ENCODE measurements at regions not wholly inside any gene's neighbourhood (a gene's known extent, or its start where the extent isn't known, plus 50 kb on each side); places are given as distances from the start of the nearest gene placed in this dataset.

DNA sequence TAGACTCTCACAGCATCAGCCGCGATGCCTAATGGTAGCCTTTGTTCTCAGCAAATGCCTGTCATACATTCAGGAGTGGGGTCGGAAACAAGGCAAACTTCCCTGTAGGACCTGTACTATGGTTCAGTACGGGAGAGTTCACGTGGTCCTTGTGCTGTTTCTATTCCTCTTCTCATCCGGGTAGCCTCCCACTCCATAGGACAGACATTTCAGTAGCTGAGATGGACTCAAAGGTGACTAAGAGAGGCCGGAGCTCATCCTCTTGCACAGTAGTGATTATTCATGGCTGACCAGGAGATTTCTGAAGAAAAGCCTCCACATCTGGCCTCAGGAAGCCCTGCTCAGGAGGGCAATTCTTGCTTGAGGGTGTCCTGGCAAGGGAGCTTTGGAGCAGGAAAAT, 117.8 kb upstream of the SPRED2 start:
- TF ChIP-seq, protein P1, sequence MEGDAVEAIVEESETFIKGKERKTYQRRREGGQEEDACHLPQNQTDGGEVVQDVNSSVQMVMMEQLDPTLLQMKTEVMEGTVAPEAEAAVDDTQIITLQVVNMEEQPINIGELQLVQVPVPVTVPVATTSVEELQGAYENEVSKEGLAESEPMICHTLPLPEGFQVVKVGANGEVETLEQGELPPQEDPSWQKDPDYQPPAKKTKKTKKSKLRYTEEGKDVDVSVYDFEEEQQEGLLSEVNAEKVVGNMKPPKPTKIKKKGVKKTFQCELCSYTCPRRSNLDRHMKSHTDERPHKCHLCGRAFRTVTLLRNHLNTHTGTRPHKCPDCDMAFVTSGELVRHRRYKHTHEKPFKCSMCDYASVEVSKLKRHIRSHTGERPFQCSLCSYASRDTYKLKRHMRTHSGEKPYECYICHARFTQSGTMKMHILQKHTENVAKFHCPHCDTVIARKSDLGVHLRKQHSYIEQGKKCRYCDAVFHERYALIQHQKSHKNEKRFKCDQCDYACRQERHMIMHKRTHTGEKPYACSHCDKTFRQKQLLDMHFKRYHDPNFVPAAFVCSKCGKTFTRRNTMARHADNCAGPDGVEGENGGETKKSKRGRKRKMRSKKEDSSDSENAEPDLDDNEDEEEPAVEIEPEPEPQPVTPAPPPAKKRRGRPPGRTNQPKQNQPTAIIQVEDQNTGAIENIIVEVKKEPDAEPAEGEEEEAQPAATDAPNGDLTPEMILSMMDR (IDR thresholded peaks at IDR 0.05; ENCODE audit: control insufficient read depth, insufficient read depth, low read depth, low read length, missing control alignments), result no peak
- H3K4me3 ChIP-seq (ENCODE audit: control insufficient read depth, low read depth, low read length), result no peak overlapping the region
- DNase-seq (ENCODE audit: low read depth), result no peak

DNA sequence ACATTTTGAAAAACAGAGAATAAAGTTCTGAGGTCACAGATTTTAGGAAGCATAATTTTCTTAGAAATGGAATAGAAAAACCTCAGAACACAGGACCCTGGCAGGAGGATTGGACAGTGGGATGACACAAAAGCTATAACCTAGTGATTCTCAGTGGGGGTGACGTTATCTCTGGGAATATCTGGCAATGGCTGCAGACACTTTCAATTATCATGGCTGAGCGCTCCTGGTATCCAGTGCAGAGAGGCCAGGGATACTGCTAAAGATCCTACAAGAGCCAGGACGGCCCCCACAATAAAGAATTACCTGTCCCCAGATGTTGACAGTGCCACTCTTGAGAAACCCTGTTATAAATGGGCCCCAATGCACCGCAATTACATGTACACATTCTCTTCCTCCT, 117.2 kb upstream of the SPRED2 start:
- TF ChIP-seq, protein P1 (IDR thresholded peaks at IDR 0.05; ENCODE audit: control insufficient read depth, insufficient read depth, low read depth, low read length, missing control alignments), result no peak
- no peak overlapping the region for H3K4me3 ChIP-seq (ENCODE audit: control insufficient read depth, low read depth, low read length)
- DNase-seq (ENCODE audit: low read depth), result no peak

DNA sequence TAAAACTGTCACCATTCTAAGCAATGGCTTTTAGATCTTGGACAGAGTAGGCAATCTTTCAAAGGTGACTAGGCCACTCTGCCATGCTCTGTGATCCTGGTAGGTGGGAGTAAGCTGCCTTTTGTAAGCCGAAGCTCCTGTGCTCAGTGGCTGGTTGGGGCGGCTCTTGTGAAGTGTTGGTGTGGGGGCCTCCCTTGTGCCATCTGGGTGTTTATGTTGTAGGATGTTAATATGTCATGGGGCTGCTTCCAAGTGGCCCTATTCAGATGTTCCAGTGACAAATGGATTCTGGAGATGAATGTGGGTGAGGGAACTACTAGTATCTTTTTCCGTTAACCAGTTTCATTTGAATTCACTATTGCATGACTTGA, 116.8 kb upstream of the SPRED2 start:
- H3K4me3 ChIP-seq (ENCODE audit: control insufficient read depth, low read depth, low read length), result no peak overlapping the region
- no peak for DNase-seq (ENCODE audit: low read depth)
- TF ChIP-seq, protein P1 (IDR thresholded peaks at IDR 0.05; ENCODE audit: control insufficient read depth, insufficient read depth, low read depth, low read length, missing control alignments), result no peak

DNA sequence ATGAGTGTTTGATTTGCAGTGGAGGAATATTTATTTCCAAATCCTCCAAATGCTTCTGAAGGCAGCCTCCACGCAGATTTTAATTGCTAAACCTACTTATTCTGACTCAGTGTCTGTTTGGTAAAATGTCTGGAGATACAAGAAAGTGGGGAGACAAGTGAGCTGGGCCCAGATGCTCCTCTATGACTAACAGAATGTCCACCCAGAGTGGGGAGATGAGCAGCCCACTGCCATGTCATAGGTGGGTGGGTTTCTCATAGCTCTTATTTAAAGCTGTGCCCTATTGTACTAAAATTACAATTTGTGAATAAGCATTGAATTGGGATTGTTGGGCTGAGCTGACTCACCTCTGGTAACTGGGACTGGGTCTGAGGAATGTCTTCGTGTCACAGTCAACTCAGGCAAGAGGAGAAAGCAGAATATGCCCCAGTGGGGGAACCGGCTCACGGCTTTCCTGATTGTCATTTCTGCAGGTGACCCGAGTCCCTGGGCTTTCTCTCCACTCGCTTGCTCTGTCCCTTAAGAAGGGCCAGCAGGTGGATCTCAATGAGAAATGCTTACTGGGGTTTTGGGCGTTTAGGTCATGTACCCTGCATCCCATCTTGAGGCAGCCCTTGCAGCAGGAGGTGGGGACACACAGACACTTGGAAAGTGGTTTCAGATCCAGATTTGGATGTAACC, 116.3 kb upstream of the SPRED2 start:
- no peak overlapping the region for H3K4me3 ChIP-seq (ENCODE audit: control insufficient read depth, low read depth, low read length)
- no peak for DNase-seq (ENCODE audit: low read depth)
- TF ChIP-seq, protein P1 (IDR thresholded peaks at IDR 0.05; ENCODE audit: control insufficient read depth, insufficient read depth, low read depth, low read length, missing control alignments), result no peak

DNA sequence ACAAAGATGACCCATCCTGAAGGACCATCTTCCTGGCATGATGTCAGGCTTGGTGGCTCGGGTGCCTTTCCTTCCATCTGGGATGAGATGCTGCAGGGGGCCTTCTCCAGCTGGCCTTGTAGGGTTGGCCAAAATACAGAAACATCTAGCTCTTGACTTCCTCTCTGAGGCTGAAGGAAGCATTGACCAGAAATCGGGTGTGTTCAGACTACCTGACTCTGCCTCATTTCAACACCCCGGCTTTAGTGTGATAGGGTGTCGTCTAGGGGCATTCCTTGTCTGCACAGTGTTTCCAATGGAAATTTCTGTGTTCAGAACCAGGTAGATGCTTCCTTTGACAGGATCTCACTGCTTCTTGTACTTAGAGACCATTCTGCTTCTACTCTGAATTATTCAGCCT, 115.7 kb upstream of the SPRED2 start:
- DNase-seq (ENCODE audit: low read depth), result no peak
- no peak overlapping the region for H3K4me3 ChIP-seq (ENCODE audit: control insufficient read depth, low read depth, low read length)
- TF ChIP-seq, protein P1 (IDR thresholded peaks at IDR 0.05; ENCODE audit: control insufficient read depth, insufficient read depth, low read depth, low read length, missing control alignments), result no peak

DNA sequence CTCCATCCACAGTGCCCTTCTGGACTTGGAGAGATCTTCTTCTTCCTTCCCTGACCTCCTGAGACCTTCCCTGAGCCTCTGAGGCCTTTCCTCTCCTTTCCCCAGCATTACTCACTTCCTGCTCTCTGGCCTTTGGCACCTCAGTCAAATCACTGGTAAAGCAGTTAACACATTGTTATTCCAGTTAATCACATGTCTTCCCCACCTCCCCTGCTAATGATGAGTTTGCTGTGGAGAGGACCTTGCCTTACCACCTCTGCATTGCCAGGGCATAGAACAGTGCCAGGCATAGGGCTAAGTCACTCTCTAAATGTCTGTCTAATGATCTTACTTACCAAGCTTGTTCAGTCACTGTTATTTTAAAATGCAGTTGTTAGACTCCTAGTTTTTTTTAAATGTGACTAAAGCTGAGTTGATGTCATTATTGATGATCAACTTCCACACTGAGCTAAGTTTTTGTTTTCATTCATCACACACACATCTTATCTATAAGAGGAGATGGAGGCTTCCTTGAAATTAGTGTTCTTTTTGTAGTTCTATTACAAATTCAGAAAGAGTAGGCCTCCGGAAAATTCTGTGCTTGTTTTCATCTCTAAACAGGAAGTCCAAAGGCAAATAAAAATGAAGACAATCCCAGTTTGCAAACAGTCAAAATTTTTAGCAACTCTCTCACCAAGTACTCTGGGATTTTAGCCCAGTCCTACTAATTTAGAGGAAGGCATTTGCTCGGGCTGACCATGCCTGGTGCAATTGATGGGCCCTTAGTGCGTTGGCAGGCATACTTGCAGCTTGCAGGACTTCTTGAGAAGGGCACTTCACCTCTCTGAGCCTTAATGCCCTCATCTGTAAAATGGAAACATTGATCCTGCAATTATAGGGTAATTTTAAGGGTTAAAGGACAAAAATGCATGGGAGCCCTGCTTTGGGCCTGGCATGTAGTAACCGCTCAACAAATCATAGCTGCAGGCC, 113.7 kb upstream of the SPRED2 start:
- DNase-seq (ENCODE audit: low read depth), result no peak
- TF ChIP-seq, protein P1 (IDR thresholded peaks at IDR 0.05; ENCODE audit: control insufficient read depth, insufficient read depth, low read depth, low read length, missing control alignments), result no peak
- no peak overlapping the region for H3K4me3 ChIP-seq (ENCODE audit: control insufficient read depth, low read depth, low read length)
